ENCODE measurements at regions not wholly inside any gene's neighbourhood (a gene's known extent, or its start where the extent isn't known, plus 50 kb on each side); places are given as distances from the start of the nearest gene placed in this dataset.
A peak's percentile ranks its signal among the peaks of the same experiment; 100 is the strongest.

DNA sequence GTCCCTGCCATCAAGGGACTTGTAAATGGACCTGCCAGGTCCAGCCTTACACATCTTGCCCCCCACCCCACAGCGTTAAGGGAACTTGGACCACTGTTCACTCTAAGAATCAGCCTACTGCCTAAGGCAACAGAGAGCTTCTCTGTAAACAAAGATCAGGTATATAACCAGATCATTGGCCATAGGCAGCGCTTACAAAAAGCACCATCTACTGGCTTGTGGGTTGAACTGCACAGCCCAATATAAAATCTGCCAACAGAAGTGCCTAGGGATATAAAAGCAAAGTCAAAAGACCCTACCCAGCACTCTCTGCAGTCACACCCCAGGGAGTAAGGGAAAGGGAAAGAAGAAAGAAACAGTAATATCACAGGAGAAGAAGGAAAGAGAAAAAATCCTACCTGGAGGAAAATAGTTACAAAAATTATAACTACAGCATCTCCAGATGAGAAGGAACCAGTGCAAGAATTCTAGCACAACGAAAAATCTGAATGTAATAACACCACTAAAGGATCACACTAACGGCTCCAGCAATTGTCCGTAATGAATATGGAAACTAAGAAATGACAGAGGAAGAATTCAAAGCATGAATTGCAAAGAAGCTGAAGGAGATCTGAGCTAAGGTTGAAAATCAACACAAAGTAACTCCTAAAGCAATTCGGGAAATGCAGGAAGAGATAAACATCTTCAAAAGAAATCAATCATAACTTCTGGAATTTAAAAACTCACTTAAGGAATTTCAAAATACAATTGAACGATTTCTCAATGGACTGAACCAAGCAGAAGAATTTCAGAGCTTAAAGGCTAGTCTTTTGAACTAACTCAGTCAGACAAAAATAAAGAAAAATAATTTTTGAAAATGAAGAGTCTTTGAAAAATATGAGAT lies 95.2 kb upstream of the PCED1B start:
- TF ChIP-seq, protein P1, sequence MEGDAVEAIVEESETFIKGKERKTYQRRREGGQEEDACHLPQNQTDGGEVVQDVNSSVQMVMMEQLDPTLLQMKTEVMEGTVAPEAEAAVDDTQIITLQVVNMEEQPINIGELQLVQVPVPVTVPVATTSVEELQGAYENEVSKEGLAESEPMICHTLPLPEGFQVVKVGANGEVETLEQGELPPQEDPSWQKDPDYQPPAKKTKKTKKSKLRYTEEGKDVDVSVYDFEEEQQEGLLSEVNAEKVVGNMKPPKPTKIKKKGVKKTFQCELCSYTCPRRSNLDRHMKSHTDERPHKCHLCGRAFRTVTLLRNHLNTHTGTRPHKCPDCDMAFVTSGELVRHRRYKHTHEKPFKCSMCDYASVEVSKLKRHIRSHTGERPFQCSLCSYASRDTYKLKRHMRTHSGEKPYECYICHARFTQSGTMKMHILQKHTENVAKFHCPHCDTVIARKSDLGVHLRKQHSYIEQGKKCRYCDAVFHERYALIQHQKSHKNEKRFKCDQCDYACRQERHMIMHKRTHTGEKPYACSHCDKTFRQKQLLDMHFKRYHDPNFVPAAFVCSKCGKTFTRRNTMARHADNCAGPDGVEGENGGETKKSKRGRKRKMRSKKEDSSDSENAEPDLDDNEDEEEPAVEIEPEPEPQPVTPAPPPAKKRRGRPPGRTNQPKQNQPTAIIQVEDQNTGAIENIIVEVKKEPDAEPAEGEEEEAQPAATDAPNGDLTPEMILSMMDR (IDR thresholded peaks at IDR 0.05) = peak; percentile 42 to 71 (median 64)
- no peak for TF ChIP-seq POLR2A (IDR thresholded peaks at IDR 0.05)
